ENCODE measurements at regions not wholly inside any gene's neighbourhood (a gene's known extent, or its start where the extent isn't known, plus 50 kb on each side); places are given as distances from the start of the nearest gene placed in this dataset.

- DNase-seq (peak; percentile 23), ATAC-seq (no peak)
- Histone ChIP-seq H3K9me2 (replicated peaks; ENCODE audit: low read length) (no peaks in the 10 kb centered on the region), H3K9ac (ENCODE audit: low read length) (no peak overlapping the region), H3K4me3 (ENCODE audit: low read length) (no peak overlapping the region), H3K9me3 (ENCODE audit: low read length) (no peaks in the 10 kb centered on the region), H3K27ac (ENCODE audit: low read length) (no peak overlapping the region), H3K36me3 (ENCODE audit: low read depth, low read length) (0 out of 2 replicates have a peak, but pooled peaks cover 4% of the 10 kb centered on the region), H3K27me3 (ENCODE audit: low read length) (no peaks in the 10 kb centered on the region), H2AFZ (ENCODE audit: low read length) (no peak overlapping the region), H3F3A (ENCODE audit: low read length, unreplicated experiment) (no peaks in the 10 kb centered on the region), H3K4me2 (ENCODE audit: low read length) (no peak overlapping the region), H4K20me1 (ENCODE audit: low read length) (no peaks in the 10 kb centered on the region), H3K4me1 (ENCODE audit: insufficient read depth, low read length) (no peaks in the 10 kb centered on the region), H3K79me2 (ENCODE audit: low read length) (no peaks in the 10 kb centered on the region)
- TF ChIP-seq, protein P1, sequence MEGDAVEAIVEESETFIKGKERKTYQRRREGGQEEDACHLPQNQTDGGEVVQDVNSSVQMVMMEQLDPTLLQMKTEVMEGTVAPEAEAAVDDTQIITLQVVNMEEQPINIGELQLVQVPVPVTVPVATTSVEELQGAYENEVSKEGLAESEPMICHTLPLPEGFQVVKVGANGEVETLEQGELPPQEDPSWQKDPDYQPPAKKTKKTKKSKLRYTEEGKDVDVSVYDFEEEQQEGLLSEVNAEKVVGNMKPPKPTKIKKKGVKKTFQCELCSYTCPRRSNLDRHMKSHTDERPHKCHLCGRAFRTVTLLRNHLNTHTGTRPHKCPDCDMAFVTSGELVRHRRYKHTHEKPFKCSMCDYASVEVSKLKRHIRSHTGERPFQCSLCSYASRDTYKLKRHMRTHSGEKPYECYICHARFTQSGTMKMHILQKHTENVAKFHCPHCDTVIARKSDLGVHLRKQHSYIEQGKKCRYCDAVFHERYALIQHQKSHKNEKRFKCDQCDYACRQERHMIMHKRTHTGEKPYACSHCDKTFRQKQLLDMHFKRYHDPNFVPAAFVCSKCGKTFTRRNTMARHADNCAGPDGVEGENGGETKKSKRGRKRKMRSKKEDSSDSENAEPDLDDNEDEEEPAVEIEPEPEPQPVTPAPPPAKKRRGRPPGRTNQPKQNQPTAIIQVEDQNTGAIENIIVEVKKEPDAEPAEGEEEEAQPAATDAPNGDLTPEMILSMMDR (conservative IDR thresholded peaks at IDR 0.05; ENCODE audit: low read depth, low read length), result no peak
- TF ChIP-seq EZH2 (IDR thresholded peaks at IDR 0.05; ENCODE audit: low read length, unreplicated experiment), result no peak
- no peak for TF ChIP-seq EZH2phosphoT487 (IDR thresholded peaks at IDR 0.05; ENCODE audit: borderline replicate concordance, low read length)
- no TSS peak for BruUV-seq (replicated peaks)
- ChIA-PET POLR2A (ENCODE audit: unreplicated experiment) (no interaction called here), CTCF (no interaction called here)
- intact Hi-C loops (cut with micrococcal nuclease), result no loop called here
Measured at GRCh38 chrX:144791298-144791697, 456.0 kb upstream of the SPANXN1 start.

DNA sequence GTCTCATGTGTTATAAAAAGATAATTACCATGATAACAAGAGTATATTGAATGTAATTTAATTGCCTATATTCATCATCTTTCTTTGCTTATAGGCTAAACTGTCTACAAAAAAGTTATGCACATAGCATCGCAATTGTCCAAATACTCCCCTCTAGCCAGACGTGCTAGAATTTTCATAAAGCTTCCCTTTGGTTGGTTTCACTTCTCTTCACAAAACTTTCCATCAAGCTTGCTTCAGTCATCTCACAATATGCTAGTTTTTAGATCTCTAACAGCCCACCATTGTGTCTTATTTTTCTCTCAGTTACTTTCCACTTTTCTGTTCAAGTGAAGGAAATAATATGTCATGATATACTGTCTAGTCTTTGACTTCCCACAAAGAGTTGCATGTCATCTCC lies 448.3 kb upstream of the SPANXN1 start:
- H3K79me2 ChIP-seq (ENCODE audit: low read length), result no peaks in the 10 kb centered on the region
- no peak overlapping the region for H2AFZ ChIP-seq (ENCODE audit: low read length)
- H3K9me3 ChIP-seq (ENCODE audit: low read length), result no peaks in the 10 kb centered on the region
- H3F3A ChIP-seq (ENCODE audit: low read length, unreplicated experiment), result no peaks in the 10 kb centered on the region
- H4K20me1 ChIP-seq (ENCODE audit: low read length), result no peaks in the 10 kb centered on the region
- no peak for TF ChIP-seq EZH2phosphoT487 (IDR thresholded peaks at IDR 0.05; ENCODE audit: borderline replicate concordance, low read length)
- TF ChIP-seq EZH2 (IDR thresholded peaks at IDR 0.05; ENCODE audit: low read length, unreplicated experiment), result no peak
- TF ChIP-seq, protein P1 (conservative IDR thresholded peaks at IDR 0.05; ENCODE audit: low read depth, low read length), result no peak
- DNase-seq, result no peak
- POLR2A ChIA-PET (ENCODE audit: unreplicated experiment), result no interaction called here
- H3K9me2 ChIP-seq (replicated peaks; ENCODE audit: low read length), result no peaks in the 10 kb centered on the region
- ATAC-seq, result no peak
- CTCF ChIA-PET, result no interaction called here
- H3K4me1 ChIP-seq (ENCODE audit: insufficient read depth, low read length), result peaks cover 12% of the 10 kb centered on the region; the same call in 1 of the 2 replicates
- intact Hi-C loops (cut with micrococcal nuclease), result no loop called here
- no peaks in the 10 kb centered on the region for H3K36me3 ChIP-seq (ENCODE audit: low read depth, low read length)
- no peak overlapping the region for H3K4me3 ChIP-seq (ENCODE audit: low read length)
- no TSS peak for BruUV-seq (replicated peaks)
- no peak overlapping the region for H3K4me2 ChIP-seq (ENCODE audit: low read length)
- H3K27ac ChIP-seq (ENCODE audit: low read length), result no peak overlapping the region
- no peaks in the 10 kb centered on the region for H3K27me3 ChIP-seq (ENCODE audit: low read length)
- H3K9ac ChIP-seq (ENCODE audit: low read length), result no peak overlapping the region

DNA sequence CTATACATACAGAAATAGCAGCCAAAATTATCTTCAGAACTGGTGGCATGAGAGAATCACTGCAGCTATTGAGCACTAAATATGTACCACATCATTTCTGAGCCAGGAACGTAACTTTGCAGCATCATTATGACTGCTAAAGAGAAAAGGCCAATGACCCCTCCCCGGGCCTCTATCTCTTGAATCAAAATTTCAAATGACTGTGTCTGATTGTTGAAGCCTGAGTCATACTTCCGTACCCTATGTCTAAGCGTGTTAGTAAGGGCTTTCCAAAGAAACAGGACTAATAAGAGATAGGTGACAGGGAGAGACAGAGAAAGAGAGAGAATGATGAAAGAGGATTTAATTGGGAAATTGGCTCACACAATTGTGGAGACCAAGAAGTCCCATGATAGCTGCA lies 445.5 kb upstream of the SPANXN1 start:
- Histone ChIP-seq H4K20me1 (ENCODE audit: low read length) (no peaks in the 10 kb centered on the region), H3K27me3 (ENCODE audit: low read length) (no peaks in the 10 kb centered on the region), H2AFZ (ENCODE audit: low read length) (no peak overlapping the region), H3K4me1 (ENCODE audit: insufficient read depth, low read length) (peaks cover 12% of the 10 kb centered on the region; the same call in 1 of the 2 replicates), H3K79me2 (ENCODE audit: low read length) (no peaks in the 10 kb centered on the region), H3K4me3 (ENCODE audit: low read length) (no peak overlapping the region), H3K9ac (ENCODE audit: low read length) (no peak overlapping the region), H3K36me3 (ENCODE audit: low read depth, low read length) (no peaks in the 10 kb centered on the region), H3K4me2 (ENCODE audit: low read length) (peak overlapping the region; percentile 19; the same call in 1 of the 2 replicates), H3K9me2 (replicated peaks; ENCODE audit: low read length) (no peaks in the 10 kb centered on the region), H3K9me3 (ENCODE audit: low read length) (no peaks in the 10 kb centered on the region), H3F3A (ENCODE audit: low read length, unreplicated experiment) (no peaks in the 10 kb centered on the region), H3K27ac (ENCODE audit: low read length) (0 out of 2 replicates have a peak overlapping the region, but pooled peaks have one; percentile 21)
- no peak for TF ChIP-seq EZH2 (IDR thresholded peaks at IDR 0.05; ENCODE audit: low read length, unreplicated experiment)
- no peak for TF ChIP-seq EZH2phosphoT487 (IDR thresholded peaks at IDR 0.05; ENCODE audit: borderline replicate concordance, low read length)
- TF ChIP-seq, protein P1 (conservative IDR thresholded peaks at IDR 0.05; ENCODE audit: low read depth, low read length), result no peak
- ChIA-PET CTCF (no interaction called here), POLR2A (ENCODE audit: unreplicated experiment) (no interaction called here)
- BruUV-seq (replicated peaks), result no TSS peak
- intact Hi-C loops (cut with micrococcal nuclease), result no loop called here
- ATAC-seq (peak; percentile 74), DNase-seq (peak; percentile 70)

Data from PC-3 (cell line).